ENCODE measurements at regions not wholly inside any gene's neighbourhood (a gene's known extent, or its start where the extent isn't known, plus 50 kb on each side); places are given as distances from the start of the nearest gene placed in this dataset.

GRCh38 chr3:3683261-3683660 lies 116.0 kb upstream of the LRRN1 start:
- no peak overlapping the region for H3K4me3 ChIP-seq (ENCODE audit: low read depth, low read length)
- TF ChIP-seq CTCF (IDR thresholded peaks at IDR 0.05; ENCODE audit: low read depth, low read length), result no peak
- no peaks in the 10 kb centered on the region for H3K27me3 ChIP-seq
- H3K9me3 ChIP-seq, result no peaks in the 10 kb centered on the region
- DNase-seq, result no peak
- no peaks in the 10 kb centered on the region for H3K4me1 ChIP-seq
- H3K36me3 ChIP-seq, result no peaks in the 10 kb centered on the region

GRCh38 chr3:3675801-3676200 lies 123.4 kb upstream of the LRRN1 start:
- no peak for DNase-seq
- H3K4me1 ChIP-seq, result no peaks in the 10 kb centered on the region
- no peak for TF ChIP-seq CTCF (IDR thresholded peaks at IDR 0.05; ENCODE audit: low read depth, low read length)
- H3K4me3 ChIP-seq (ENCODE audit: low read depth, low read length), result no peak overlapping the region
- no peaks in the 10 kb centered on the region for H3K27me3 ChIP-seq
- H3K9me3 ChIP-seq, result no peaks in the 10 kb centered on the region
- H3K36me3 ChIP-seq, result no peaks in the 10 kb centered on the region

GRCh38 chr3:3675186-3675585 lies 124.0 kb upstream of the LRRN1 start:
- Histone ChIP-seq H3K27me3 (no peaks in the 10 kb centered on the region), H3K4me3 (ENCODE audit: low read depth, low read length) (no peak overlapping the region), H3K9me3 (no peaks in the 10 kb centered on the region), H3K4me1 (no peaks in the 10 kb centered on the region), H3K36me3 (no peaks in the 10 kb centered on the region)
- DNase-seq, result no peak
- TF ChIP-seq CTCF (IDR thresholded peaks at IDR 0.05; ENCODE audit: low read depth, low read length), result no peak

GRCh38 chr3:3666664-3667063 lies 132.6 kb upstream of the LRRN1 start:
- TF ChIP-seq CTCF (IDR thresholded peaks at IDR 0.05; ENCODE audit: low read depth, low read length), result no peak
- no peak for DNase-seq
- no peaks in the 10 kb centered on the region for H3K27me3 ChIP-seq
- no peaks in the 10 kb centered on the region for H3K4me1 ChIP-seq
- no peak overlapping the region for H3K4me3 ChIP-seq (ENCODE audit: low read depth, low read length)
- H3K36me3 ChIP-seq, result no peaks in the 10 kb centered on the region
- no peaks in the 10 kb centered on the region for H3K9me3 ChIP-seq

- no peak for TF ChIP-seq CTCF (IDR thresholded peaks at IDR 0.05; ENCODE audit: low read depth, low read length)
- Histone ChIP-seq H3K36me3 (no peaks in the 10 kb centered on the region), H3K9me3 (no peaks in the 10 kb centered on the region), H3K27me3 (no peaks in the 10 kb centered on the region), H3K4me3 (ENCODE audit: low read depth, low read length) (no peak overlapping the region), H3K4me1 (no peaks in the 10 kb centered on the region)
- no peak for DNase-seq
Observed at GRCh38 chr3:3665961-3666640, 133.1 kb upstream of the LRRN1 start.

GRCh38 chr3:3665546-3665945 lies 133.7 kb upstream of the LRRN1 start:
- no peaks in the 10 kb centered on the region for H3K36me3 ChIP-seq
- H3K27me3 ChIP-seq, result no peaks in the 10 kb centered on the region
- DNase-seq, result no peak
- H3K4me1 ChIP-seq, result no peaks in the 10 kb centered on the region
- TF ChIP-seq CTCF (IDR thresholded peaks at IDR 0.05; ENCODE audit: low read depth, low read length), result no peak
- no peaks in the 10 kb centered on the region for H3K9me3 ChIP-seq
- H3K4me3 ChIP-seq (ENCODE audit: low read depth, low read length), result no peak overlapping the region
